GM19455 (cell line): ENCODE measurements at regions not wholly inside any gene's neighbourhood (a gene's known extent, or its start where the extent isn't known, plus 50 kb on each side); places are given as distances from the start of the nearest gene placed in this dataset.
"Not testable (repeated sequence)": the region's sequence is repeated elsewhere in the genome, so short reads cannot be mapped to it uniquely, and the experiment has no call there.

Source experiments
- ATAC-seq: cut with Tn5 transposase; IDR thresholded peaks from one replicate; pipeline ENCODE4 v1.9.1; 2021; ENCODE audit not compliant: unreplicated experiment

DNA sequence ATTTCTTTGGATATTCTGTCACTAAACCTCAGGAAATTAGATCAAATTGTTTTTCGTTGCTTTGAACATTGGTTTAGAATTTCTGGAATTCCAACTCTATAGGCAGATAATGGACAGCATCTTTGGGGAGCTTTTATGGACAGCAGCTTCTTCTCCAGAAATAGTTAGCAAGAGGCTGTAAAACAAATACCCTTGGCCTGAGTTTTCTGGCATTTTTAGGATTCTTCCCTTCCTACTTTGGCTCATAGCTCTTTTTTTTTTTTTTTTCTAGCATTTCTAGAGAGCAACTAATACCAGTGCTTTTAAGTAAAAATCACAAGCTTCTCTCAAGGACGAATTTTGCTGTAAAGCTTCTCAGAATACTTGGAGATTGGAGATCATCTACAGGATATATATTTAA, 169.8 kb upstream of the SPRY2 start:
- no peak for ATAC-seq

DNA sequence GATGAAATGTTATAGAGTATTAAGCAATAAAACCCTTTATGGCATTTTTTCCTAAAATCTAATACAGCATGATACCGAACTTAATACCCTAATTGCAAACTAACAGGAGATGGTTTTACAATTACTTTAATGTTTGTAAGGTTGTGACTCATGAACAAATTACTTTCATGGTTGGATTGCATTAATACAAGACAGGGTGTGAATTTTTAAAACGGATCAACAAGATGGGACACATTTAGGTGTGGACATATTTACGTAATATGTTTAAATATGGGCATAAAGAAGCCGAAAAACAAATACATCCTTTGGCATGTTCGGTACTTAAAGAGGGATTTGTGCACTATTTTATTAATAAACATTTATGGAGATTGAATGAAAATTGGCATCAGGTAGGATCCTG, 168.3 kb upstream of the SPRY2 start:
- no peak for ATAC-seq

DNA sequence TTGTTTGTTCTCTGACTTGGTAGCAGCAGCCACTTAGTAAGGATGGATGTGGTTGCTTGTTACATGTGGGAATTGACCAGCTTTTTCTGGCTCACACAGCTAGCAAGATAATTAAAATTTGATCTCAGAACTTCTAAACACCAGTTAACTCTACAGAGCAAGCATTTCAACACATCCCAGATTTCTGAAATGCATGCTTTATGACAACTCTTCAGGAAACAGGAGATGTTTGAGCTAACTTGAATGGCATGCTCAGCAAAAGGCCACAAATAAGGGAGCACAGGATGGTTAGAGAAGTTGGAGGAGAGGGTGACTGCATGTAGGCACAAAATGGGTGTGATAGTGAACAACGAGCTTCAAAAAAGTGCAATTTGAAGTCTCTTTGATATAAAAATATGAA, 167.1 kb upstream of the SPRY2 start:
- ATAC-seq, result no peak

DNA sequence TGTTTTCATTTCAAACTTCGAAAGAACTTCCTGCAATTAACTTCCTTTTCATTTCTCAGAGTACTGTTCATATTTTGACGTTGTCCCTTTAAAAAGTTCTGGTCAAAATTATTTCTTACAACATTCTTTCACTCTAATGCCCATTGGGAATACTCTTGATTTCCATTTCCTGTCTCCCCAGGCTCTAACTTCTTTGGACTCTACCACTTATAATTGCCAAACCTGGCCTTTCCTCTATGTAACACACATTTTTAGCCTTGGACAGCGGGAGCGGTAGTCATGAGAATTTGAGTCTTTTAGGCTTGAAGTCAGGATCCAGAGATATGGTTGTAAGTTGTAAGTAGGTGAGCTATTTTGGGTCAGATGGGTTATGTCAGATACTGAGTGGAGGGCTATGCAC, 163.5 kb upstream of the SPRY2 start:
- no peak for ATAC-seq

DNA sequence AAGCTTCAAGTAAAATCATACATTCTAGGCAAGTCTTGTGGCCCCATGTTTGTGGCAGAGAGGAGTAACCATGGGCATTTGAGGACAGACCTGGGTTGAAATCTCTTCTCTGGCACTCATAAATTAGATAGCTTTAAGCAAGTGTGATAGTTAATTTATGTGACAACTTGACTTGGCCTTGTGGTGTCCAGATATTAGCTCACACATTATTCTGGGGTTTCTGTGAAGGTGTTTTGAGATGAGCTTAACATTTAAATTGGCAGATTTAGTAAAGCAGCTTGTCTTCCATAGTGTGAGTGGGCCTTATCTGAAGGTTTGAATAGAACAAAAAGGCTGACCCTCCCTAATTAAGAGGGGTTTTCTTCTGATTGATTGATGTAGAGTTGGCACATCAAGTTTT, 161.4 kb upstream of the SPRY2 start:
- ATAC-seq, result no peak

DNA sequence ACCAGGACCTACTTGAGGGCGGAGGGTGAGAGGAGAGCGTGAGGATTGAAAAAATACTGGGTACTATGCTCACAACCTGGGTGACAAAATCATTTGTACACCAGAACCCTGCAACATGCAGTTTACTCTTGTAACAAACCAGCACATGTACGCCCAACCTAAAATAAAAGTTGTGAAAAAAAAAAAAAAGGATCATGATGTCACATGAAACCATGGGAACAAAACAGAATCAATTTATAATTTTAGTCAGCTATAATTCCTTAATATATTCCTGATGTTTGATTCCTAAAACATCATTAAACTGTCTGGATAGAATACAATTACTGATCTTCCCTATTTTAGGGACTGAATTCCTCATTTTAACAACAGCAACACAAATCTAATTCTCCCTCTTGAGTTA, 160.6 kb upstream of the SPRY2 start:
- ATAC-seq, result no peak

DNA sequence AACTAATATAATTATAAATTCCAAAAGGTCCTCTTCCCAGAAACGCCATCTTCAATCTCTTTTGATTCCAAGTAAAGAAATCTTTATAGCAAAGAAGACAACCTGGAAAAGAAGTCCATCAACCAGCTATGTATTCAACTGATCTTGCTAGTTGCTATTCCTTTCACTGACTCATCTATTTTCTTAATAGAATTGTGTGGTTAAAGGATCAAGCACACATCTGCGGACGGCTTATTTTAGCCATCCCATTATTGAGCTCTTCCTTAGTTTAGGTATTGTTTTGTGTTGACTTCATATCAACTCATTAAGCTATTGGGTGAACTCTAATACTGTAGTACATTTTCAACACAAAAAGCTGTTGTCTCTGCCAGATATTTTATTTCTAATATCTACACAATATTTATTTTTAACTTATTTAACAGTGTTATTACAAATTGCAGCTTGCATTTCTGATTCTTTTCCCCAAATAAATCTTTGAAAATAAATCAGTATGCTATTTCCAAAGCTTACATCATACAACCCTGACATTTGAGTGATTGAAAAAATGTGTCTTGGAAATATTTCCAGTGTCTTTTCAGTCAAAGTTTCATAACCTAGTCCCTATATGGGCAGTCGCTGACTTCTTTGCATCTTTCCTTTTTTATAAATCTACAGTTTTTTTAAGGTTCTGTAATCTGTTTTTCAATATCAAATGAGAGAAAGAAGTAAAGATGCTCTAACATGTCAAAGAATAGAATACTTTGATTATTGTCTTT, 158.8 kb upstream of the SPRY2 start:
- no peak for ATAC-seq

DNA sequence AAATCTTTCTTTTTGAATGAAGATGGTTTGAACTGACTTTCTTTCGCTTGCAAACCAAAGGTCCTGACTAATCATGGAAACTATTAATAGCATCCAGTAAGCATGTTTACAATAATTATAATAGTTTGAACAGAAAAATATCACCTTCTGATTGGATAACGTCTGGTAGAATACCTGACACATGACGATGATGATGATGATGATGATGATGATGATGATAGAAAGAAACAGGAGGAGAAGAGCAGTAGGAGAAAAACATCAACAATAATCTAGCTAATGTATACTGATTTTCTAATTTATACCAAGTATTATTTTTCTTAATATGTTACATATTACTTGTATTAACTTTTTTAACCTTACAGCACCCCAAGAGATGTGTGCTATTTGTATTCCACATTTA, 157.5 kb upstream of the SPRY2 start:
- no peak for ATAC-seq

DNA sequence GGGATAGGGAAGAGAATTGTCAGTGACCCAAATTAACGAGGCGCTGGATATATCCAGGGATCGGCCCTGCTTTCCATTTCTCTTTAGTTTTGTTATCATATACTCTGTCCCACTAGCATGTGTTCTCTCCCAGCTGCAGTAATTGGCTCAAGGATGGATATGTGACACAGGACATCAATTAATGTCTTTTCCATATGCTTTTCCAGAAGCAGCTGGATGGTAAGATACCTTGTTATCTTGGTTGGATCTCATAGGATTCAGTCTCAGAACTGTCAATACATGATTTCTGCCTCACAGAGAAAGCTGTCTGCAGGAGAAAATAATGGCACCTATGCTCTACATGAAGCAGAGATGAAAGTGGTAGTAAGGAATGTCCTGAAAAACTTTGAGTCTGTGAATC, 157.1 kb upstream of the SPRY2 start:
- ATAC-seq, result no peak

DNA sequence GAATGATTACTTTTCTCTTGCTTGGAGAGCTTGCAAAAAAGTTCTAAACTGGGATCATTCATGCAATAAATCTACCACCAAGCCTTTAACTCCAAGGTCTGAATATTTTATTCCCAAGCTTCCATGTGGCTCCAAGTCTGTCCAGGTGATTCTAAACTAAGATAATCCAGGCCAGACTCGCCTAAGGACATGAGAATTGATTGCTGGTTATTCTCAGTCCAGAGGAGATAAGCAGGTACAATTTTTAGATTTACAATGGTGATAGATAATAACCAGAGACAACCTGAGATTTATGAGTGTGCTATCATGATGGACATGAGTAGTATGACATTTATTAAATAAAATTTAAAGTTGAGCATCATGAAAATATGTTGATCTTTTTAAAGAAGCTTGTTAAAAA, 156.5 kb upstream of the SPRY2 start:
- ATAC-seq, result no peak

DNA sequence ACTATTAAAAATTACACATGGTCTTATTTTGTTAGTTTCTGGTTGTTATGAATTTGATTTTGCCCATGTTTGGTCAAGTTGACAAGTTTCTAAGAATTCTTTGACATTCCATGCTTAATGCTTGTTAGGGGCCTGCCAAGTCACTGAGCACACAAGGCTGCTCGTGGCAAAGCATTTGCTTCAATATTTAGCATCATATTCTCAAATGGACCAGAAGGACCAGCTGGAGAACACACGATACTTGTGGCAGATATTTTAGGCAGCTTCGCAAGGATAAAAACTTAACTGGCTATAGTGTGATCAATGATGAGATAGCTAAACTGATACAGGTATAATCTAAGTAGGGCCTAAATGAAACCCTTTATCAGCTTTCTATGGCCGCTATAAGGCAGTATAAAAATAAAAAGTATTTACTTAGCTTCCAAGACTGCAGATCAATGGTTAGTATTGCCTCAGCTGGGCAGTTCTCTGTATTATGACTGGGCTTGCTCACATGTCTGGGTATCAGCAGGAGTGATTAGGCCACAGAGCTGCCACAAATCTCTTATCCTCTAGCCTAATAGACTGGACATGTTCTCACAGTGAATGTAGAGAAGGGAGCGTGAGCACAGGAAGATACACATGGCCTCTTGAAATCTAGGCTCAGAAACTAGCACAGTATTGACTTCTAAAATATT, 155.9 kb upstream of the SPRY2 start:
- ATAC-seq, result no peak

DNA sequence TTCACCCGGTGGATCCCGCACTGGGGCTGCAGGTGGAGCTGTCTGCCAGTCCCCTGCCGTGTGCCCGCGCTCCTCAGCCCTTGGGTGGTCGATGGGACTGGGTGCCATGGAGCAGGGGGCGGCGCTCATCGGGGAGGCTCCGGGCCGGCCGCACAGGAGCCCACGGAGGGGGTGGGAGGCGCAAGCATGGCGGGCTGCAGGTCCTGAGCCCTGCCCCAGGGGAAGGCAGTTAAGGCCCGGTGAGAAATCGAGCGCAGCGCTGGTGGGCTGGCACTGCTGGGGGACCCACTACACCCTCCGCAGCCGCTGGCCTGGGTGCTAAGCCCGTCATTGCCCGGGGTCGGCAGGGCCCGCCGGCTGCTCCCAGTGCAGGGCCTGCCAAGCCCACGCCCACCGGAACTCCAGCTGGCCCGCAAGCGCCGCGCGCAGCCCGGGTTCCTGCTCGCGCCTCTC, 149.6 kb upstream of the SPRY2 start:
- ATAC-seq, result not testable (repeated sequence)

DNA sequence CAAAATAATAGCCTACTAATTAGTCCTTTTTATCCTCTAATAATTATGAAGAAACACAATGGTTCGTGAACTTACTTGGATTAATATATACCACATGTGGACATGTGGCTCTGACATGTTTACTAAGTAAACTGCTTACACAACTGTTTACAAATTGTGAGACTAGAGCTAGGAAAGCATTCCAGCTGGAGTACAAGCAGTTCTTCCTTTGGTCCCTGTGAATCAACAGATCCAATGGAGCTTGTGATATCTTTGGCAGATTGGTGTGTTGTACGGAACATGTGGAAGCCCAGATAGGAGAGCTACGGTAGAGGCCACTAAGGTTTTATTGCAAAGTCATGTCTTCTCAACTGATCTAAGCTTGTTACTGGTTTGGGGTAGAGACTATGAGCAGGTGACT, 145.5 kb upstream of the SPRY2 start:
- no peak for ATAC-seq

DNA sequence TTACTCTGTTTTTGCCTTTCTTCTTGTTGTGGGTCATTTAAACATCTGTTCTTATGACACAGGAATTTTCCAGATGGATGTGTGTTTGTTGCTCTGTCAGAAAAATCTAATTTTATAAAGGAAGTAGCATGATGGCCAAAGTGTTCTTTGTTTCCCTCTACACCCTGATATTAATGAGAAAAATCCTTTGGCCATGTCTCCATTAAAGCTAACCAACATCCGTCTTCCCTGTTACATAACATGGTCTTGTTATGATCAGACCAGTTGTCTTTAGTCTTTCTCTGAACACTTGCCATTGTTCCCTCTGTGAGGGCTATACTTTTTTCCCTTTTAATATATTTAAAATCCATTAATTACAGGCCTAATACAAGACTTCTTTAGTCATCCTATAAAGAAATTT, 142.2 kb upstream of the SPRY2 start:
- no peak for ATAC-seq

DNA sequence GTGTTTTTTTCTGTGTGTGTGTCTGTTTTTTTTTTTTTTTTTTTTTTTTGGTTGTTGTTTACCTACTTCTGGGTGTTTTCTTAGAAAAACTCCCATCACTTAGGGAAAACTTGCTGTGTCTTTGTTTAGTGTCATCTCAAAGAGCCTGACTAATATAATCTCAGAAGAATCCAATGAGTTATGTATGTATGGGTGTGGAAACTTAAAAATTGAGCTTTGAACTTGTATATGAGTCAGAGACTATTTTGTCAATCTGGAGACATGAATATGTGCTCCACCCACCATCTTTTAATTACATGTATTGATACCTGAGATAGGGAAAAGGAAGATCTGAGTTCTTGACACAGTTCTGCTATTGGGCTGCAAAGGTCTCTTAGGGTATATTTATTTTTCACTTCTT, 140.7 kb upstream of the SPRY2 start:
- no peak for ATAC-seq

DNA sequence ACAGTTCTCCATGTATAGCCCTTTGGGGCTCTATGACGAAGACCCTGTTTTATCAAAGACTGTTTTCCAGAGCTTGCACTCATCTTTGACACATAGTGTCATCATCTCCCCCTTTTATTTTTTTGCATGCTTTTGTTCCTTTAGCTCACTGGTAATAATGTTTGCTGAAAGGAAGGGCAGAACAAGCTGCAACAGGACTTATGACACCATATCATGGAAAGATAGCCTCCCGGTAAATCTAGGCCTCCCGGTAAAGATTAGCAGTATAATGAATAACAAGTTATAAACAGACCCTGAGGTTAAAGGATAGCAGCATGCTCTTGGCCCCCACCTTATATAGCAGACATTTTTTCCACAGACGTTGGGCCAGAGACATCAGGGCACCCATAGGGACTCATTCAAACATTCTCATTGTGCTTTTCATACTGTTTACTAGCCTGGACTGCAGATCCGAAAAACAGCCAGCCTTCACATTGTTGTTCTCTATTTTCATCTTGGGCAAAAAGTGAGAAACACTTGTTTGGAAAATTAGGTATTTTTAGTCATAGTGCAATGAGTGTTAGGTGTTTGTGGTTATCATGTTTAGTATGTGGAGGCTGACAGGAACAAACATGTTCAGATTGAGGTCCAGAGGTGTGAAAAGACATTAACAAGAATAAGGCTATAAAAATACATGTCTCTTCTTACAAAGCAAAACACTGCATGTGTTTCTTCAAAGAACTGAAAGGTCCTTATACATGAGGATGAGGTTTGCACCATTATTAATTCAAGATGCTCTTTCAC, 136.9 kb upstream of the SPRY2 start:
- ATAC-seq, result no peak

DNA sequence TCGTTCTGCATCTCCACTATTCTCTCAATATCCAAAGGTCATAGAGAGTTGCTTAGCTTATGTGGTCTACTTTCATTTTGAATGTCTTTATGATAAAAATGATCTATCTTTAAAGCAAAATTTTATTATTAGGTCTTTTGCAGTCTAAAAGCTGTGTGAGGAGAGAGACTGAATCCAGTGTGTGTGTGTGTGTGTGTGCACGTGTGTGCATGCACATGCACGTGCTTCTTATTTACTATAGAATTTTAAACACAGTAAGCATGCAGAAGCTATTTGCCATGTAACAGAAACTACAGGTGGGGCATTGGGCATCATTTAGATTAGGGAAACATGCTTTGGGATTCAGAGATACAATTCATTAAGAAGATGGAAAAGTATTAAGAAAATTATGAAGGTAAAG, 136.0 kb upstream of the SPRY2 start:
- no peak for ATAC-seq

DNA sequence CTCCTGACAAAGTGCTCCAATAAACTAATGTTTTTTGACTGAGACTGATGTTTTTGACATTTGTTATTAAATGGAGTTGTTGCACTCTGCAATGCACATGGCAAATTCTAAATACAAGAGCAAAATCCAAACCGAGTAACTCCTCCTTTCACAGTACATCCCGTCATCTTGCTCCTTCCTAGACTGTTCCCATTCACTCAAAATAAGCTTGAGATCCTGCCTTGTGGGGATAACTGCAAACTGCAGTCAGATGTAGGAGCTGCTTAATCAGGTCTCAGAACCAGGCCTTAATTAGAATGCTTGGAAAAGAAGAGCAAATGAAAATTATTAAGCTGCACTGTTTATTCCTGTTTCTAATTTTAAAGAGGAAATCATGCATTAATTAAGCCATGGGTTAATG, 134.8 kb upstream of the SPRY2 start:
- no peak for ATAC-seq

DNA sequence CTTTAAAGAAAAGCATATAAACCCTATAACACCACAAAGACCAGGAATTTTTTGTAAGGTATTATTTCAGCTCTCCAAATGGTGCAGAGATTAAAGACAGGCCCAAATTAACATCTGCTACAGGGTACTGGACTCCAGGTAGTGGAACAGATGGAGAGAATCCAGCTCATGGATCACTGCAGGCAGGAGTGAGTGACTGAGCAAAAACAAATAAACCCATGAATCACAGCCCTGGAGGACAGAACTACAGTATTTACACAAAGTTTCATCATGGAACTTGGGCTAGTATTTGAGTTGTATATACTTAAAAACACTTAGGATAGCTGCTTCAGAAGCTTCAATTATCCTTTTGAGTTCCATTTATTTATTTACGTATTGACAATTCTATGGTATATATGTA, 132.8 kb upstream of the SPRY2 start:
- no peak for ATAC-seq

DNA sequence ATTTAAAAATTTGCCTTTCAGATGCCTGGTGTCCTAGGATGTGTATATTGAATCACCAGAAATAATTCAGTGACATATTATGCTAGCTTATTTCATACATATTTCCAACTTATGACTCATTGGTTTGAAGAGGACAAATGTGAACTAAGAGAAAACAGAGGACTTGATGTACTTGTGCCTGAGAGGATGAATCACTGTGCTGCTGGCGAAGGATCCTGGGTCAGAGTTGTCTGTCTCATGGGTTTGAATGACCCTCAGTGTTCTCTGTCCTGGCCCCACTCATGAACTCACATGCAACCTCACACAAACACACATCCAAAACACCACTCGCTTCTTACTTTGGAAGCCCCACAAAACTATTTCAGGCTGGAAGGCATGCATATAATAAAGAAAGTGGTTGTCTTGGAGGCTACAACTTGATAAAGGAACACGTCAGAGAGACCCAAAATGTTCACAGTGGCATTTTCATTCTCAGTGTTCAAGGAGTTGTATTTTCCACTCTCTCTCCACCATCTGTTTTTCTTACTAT, 129.0 kb upstream of the SPRY2 start:
- ATAC-seq, result no peak

DNA sequence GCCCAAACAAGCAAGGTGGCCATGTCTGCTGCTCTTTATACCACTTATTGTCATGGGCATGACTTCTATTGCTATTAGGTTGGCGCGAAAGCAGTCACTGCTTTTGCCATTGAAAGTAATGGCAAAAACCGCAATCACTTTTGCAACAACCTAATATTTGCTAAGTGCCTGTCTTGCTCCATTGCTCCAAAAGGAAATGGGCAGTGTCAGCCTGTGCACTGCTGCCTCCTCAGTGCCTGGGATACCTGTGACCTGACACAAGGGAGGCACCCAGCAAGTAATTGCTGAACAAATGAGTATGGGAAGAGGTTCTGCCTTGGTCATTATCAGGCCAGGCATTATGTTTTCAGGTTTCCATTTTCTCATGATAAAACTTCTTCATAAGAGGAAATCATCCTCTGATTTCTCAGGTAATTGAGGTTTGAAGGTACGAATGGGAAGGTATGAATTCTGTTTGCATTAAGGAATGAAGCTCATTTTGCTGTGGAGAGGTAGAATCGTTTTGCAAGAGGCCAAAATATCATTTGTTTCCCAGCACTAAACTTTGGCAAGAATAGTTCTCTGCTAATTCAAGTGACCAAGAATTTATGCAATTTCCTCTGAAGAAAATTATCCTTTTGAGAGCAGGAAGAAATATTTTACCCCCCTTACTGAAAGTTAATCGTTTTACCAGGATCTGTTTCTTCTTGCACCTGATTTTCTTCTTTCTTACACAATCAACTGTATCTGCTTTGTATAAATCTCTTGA, 128.4 kb upstream of the SPRY2 start:
- ATAC-seq, result no peak
